DND-41 (cell line): ENCODE measurements at regions not wholly inside any gene's neighbourhood (a gene's known extent, or its start where the extent isn't known, plus 50 kb on each side); places are given as distances from the start of the nearest gene placed in this dataset.

Experiments
- CTCF ChIP-seq: IDR thresholded peaks from 2 replicates; pipeline ENCODE4 v1.5.1; 2012; ENCODE audit warnings: borderline replicate concordance, low read length, moderate library complexity, mild to moderate bottlenecking; ENCODE audit not compliant: poor library complexity, severe bottlenecking; ENCODE audit errors: extremely low read depth
- EZH2 ChIP-seq: IDR thresholded peaks from 3 replicates; pipeline ENCODE4 v1.6.1; 2012; ENCODE audit warnings: borderline replicate concordance, low read depth, mild to moderate bottlenecking, moderate library complexity, low read length, inconsistent platforms; ENCODE audit not compliant: severe bottlenecking

GRCh38 chr3:15969874-15970640, 172.3 kb upstream of the ANKRD28 start:
- TF ChIP-seq CTCF, result no peak
- TF ChIP-seq EZH2, result no peak
